ENCODE measurements at regions not wholly inside any gene's neighbourhood (a gene's known extent, or its start where the extent isn't known, plus 50 kb on each side); places are given as distances from the start of the nearest gene placed in this dataset.

GRCh38 chr9:82131072-82131471 lies 142.5 kb downstream of the SPATA31D1 start:
- TF ChIP-seq POLR2AphosphoS5 (IDR thresholded peaks at IDR 0.05; ENCODE audit: low read depth, low read length) (no peak), POLR2A (IDR thresholded peaks at IDR 0.05; ENCODE audit: low read depth, low read length) (no peak), PAX5 (IDR thresholded peaks at IDR 0.05; ENCODE audit: insufficient read depth, low read length, severe bottlenecking) (no peak), TAF1 (IDR thresholded peaks at IDR 0.05; ENCODE audit: low read depth, low read length) (no peak)

Data from GM12891 (cell line).